H1 (cell line): ENCODE measurements at regions not wholly inside any gene's neighbourhood (a gene's known extent, or its start where the extent isn't known, plus 50 kb on each side); places are given as distances from the start of the nearest gene placed in this dataset.

Experiments
- POLR2AphosphoS5 ChIP-seq: IDR thresholded peaks from 2 replicates; pipeline ENCODE4 v1.6.1; 2011; ENCODE audit warnings: low read depth, low read length
- TAF7 ChIP-seq: optimal IDR thresholded peaks from 2 replicates; pipeline ENCODE3; 2011; ENCODE audit warnings: low read depth, mild to moderate bottlenecking, inconsistent platforms, low read length, moderate library complexity, borderline replicate concordance

DNA sequence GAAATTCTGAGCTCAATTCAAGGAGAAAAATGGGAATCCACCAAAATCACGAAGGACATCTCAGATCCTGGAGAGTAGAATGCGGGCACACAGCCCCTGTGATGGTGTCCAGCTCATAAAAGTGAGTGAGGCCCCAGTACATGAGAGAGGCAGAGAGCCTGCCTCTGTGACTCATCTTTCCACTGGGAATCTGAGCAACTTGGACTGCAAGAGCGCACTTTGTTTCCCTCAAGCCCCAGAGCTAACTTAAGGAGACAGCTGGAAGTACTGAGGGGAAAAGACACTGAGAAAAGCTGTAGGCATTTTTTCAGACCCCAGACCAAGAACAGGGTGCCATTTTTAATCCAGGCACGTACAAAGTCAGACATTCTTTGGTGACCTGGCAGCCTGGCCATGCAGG, 273.7 kb downstream of the C11orf87 start (continued):
- TF ChIP-seq POLR2AphosphoS5, result no peak
- no peak for TF ChIP-seq TAF7
